ENCODE measurements at regions not wholly inside any gene's neighbourhood (a gene's known extent, or its start where the extent isn't known, plus 50 kb on each side); places are given as distances from the start of the nearest gene placed in this dataset.

- H3K9me3 Mint-ChIP-seq = no peaks in the 10 kb centered on the region; the same call in 1 of the 3 replicates
- H3K79me2 ChIP-seq (replicated peaks; ENCODE audit: insufficient read depth) = no peaks in the 10 kb centered on the region
- no peaks in the 10 kb centered on the region for H4K20me1 ChIP-seq (replicated peaks; ENCODE audit: insufficient read depth)
- H3K9me2 ChIP-seq (ENCODE audit: insufficient read depth) = no peaks in the 10 kb centered on the region
- H3K4me1 Mint-ChIP-seq = peaks cover 8% of the 10 kb centered on the region; the same call in 2 of the 3 replicates
- no peaks in the 10 kb centered on the region for H3K36me3 ChIP-seq (ENCODE audit: insufficient read depth)
- TF ChIP-seq ZNF331 (CRISPR knock-in tag; IDR thresholded peaks at IDR 0.05; ENCODE audit: low read depth) = no peak
- TF ChIP-seq CREB1 (CRISPR knock-in tag; IDR thresholded peaks at IDR 0.05; ENCODE audit: low read depth) = no peak
- TF ChIP-seq ZNF114 (CRISPR knock-in tag; IDR thresholded peaks at IDR 0.05) = no peak
- TF ChIP-seq JUNB (IDR thresholded peaks at IDR 0.05; ENCODE audit: unreplicated experiment) = no peak
- TF ChIP-seq POLR2AphosphoS5 (IDR thresholded peaks at IDR 0.05; ENCODE audit: low read depth) = no peak
- no peak for TF ChIP-seq EZH2phosphoT487 (IDR thresholded peaks at IDR 0.05; ENCODE audit: unreplicated experiment)
- TF ChIP-seq REST (IDR thresholded peaks at IDR 0.05; ENCODE audit: unreplicated experiment) = no peak
- H2AFZ ChIP-seq = no peak overlapping the region
- no peaks in the 10 kb centered on the region for H3K4me1 ChIP-seq (ENCODE audit: insufficient read depth)
- DNase-seq (ENCODE audit: low spot score) (no peak), ATAC-seq (no peak)
- no peaks in the 10 kb centered on the region for H3K36me3 Mint-ChIP-seq (ENCODE audit: low read depth)
- no peaks in the 10 kb centered on the region for H3K27me3 ChIP-seq (ENCODE audit: insufficient read depth)
- no peak overlapping the region for H3K27ac Mint-ChIP-seq
- no peaks in the 10 kb centered on the region for H3K27me3 Mint-ChIP-seq (ENCODE audit: insufficient read depth, low read depth, poor library complexity)
- H3K4me2 ChIP-seq = no peak overlapping the region
- no peak overlapping the region for H3K4me3 ChIP-seq
- no peaks in the 10 kb centered on the region for H3F3A ChIP-seq (replicated peaks; ENCODE audit: low read depth)
- no peak overlapping the region for H3K27ac ChIP-seq (ENCODE audit: low read depth)
- H3K4me3 Mint-ChIP-seq = no peak overlapping the region
These were observed 251.1 kb upstream of the SMIM21 start for GRCh38 chr18:75678627-75679026.

GRCh38 chr18:75677696-75678455, 250.4 kb upstream of the SMIM21 start:
- H3K36me3 Mint-ChIP-seq (ENCODE audit: low read depth) = no peaks in the 10 kb centered on the region
- no peak overlapping the region for H3K4me3 Mint-ChIP-seq
- Histone ChIP-seq H3K79me2 (replicated peaks; ENCODE audit: insufficient read depth) (no peaks in the 10 kb centered on the region), H3K4me2 (no peak overlapping the region), H3K27ac (ENCODE audit: low read depth) (no peak overlapping the region), H4K20me1 (replicated peaks; ENCODE audit: insufficient read depth) (no peaks in the 10 kb centered on the region), H3K36me3 (ENCODE audit: insufficient read depth) (no peaks in the 10 kb centered on the region), H3F3A (replicated peaks; ENCODE audit: low read depth) (no peaks in the 10 kb centered on the region), H3K27me3 (ENCODE audit: insufficient read depth) (no peaks in the 10 kb centered on the region), H3K9me2 (ENCODE audit: insufficient read depth) (no peaks in the 10 kb centered on the region), H2AFZ (no peak overlapping the region), H3K4me3 (no peak overlapping the region), H3K4me1 (ENCODE audit: insufficient read depth) (no peaks in the 10 kb centered on the region)
- H3K9me3 Mint-ChIP-seq = no peaks in the 10 kb centered on the region; the same call in 1 of the 3 replicates
- DNase-seq (ENCODE audit: low spot score) = no peak
- no peaks in the 10 kb centered on the region for H3K27me3 Mint-ChIP-seq (ENCODE audit: insufficient read depth, low read depth, poor library complexity)
- no peak for ATAC-seq
- H3K27ac Mint-ChIP-seq = no peak overlapping the region
- H3K4me1 Mint-ChIP-seq = peaks cover 8% of the 10 kb centered on the region; the same call in 2 of the 3 replicates
- TF ChIP-seq CTCF (conservative IDR thresholded peaks at IDR 0.05; ENCODE audit: low read depth in 2 of 2) (no peak), CREB1 (CRISPR knock-in tag; IDR thresholded peaks at IDR 0.05; ENCODE audit: low read depth) (no peak), EZH2 (IDR thresholded peaks at IDR 0.05; ENCODE audit: low read depth, unreplicated experiment) (no peak), POLR2AphosphoS5 (IDR thresholded peaks at IDR 0.05; ENCODE audit: low read depth) (no peak), ZNF114 (CRISPR knock-in tag; IDR thresholded peaks at IDR 0.05) (no peak), REST (IDR thresholded peaks at IDR 0.05; ENCODE audit: unreplicated experiment) (no peak), JUNB (IDR thresholded peaks at IDR 0.05; ENCODE audit: unreplicated experiment) (no peak), STAT1 (IDR thresholded peaks at IDR 0.05; ENCODE audit: unreplicated experiment) (no peak), ZNF331 (CRISPR knock-in tag; IDR thresholded peaks at IDR 0.05; ENCODE audit: low read depth) (no peak), NANOG (IDR thresholded peaks at IDR 0.05; ENCODE audit: borderline replicate concordance) (no peak), EZH2phosphoT487 (IDR thresholded peaks at IDR 0.05; ENCODE audit: unreplicated experiment) (no peak), ETS1 (IDR thresholded peaks at IDR 0.05) (no peak)

All from GM23338 (cell line).